Uterus (tissue), 3 donors: ENCODE measurements at regions not wholly inside any gene's neighbourhood (a gene's known extent, or its start where the extent isn't known, plus 50 kb on each side); places are given as distances from the start of the nearest gene placed in this dataset.

Source experiments
- DNase-seq, 2 donors: peaks; one replicate each; pipeline ENCODE4 v3.0.0-alpha.2; 2019 to 2020
- H3K27ac ChIP-seq, 2 donors: fragments of 200-600 bp; sonication (generic); 1 replicate in 1 of 2; 2 replicates in 1 of 2; pipeline ENCODE4 v1.5.1; 2016 to 2018
- H3K27me3 ChIP-seq, 2 donors: fragments of 200-600 bp; sonication (generic); one replicate each; pipeline ENCODE4 v1.5.1; 2018 to 2019; ENCODE audit warnings: control low read depth in 1 of 2
- H3K36me3 ChIP-seq, 2 donors: fragments of 200-600 bp; sonication (generic); one replicate each; pipeline ENCODE4 v1.5.1; 2019; ENCODE audit warnings: control low read depth in 1 of 2
- H3K4me1 ChIP-seq, 2 donors: fragments of 200-600 bp; sonication (generic); one replicate each; pipeline ENCODE4 v1.5.1; 2018 to 2019; ENCODE audit warnings: control low read depth in 1 of 2
- H3K4me3 ChIP-seq, 2 donors: fragments of 200-600 bp; sonication (generic); 1 replicate in 1 of 2; 2 replicates in 1 of 2; pipeline ENCODE4 v1.5.1; 2018 to 2019; ENCODE audit warnings: mild to moderate bottlenecking in 1 of 2
- H3K9me3 ChIP-seq, 2 donors: fragments of 200-600 bp; sonication (generic); one replicate each; pipeline ENCODE4 v1.5.1; 2019; ENCODE audit warnings: control low read depth in 1 of 2
- CTCF ChIP-seq, 4 experiments: fragments of 200-600 bp in 2 of 4; fragments of 450-650 bp in 2 of 4; sonication (generic) in 2 of 4; IDR thresholded peaks; one replicate each; pipeline ENCODE4 v1.5.1; 2016 to 2019; ENCODE audit warnings: antibody characterized with exemption in 4 of 4, mild to moderate bottlenecking in 2 of 4, moderate library complexity in 1 of 4
- POLR2A ChIP-seq, 2 donors: fragments of 450-650 bp; IDR thresholded peaks; one replicate each; pipeline ENCODE4 v1.6.1; 2016; ENCODE audit warnings: antibody characterized with exemption in 2 of 2, mild to moderate bottlenecking in 1 of 2, moderate library complexity in 1 of 2
- intact Hi-C: fragments of 100-400 bp; cut with DNase I; formaldehyde crosslinking; loops from one replicate; pipeline ENCODE4 v1.15.1; 2023; ENCODE audit warnings: low total_unique reads
- donor health status: DM: yes; HTN: yes; CAD: no.

- DNase-seq = no peak
- intact Hi-C loops = no loop called here
- TF ChIP-seq CTCF (IDR thresholded peaks at IDR 0.05) (no peak), POLR2A (IDR thresholded peaks at IDR 0.05) (no peak)
Observed at GRCh38 chr2:226135861-226136548, 663.6 kb downstream of the IRS1 start.

GRCh38 chr2:226132323-226133215, 667.1 kb downstream of the IRS1 start:
- Histone ChIP-seq H3K27me3 (no peaks in the 10 kb centered on the region), H3K36me3 (no peaks in the 10 kb centered on the region), H3K9me3 (no peaks in the 10 kb centered on the region), H3K27ac (no peak overlapping the region), H3K4me1 (no peaks in the 10 kb centered on the region), H3K4me3 (no peak overlapping the region)
- DNase-seq = no peak
- intact Hi-C loops = no loop called here
- TF ChIP-seq POLR2A (IDR thresholded peaks at IDR 0.05) = no peak
- no peak for TF ChIP-seq CTCF (IDR thresholded peaks at IDR 0.05)

More at GRCh38 chr2:226135861-226136548, 663.6 kb downstream of the IRS1 start:
- no peaks in the 10 kb centered on the region for H3K9me3 ChIP-seq
- no peak overlapping the region for H3K4me3 ChIP-seq
- no peaks in the 10 kb centered on the region for H3K4me1 ChIP-seq
- no peak overlapping the region for H3K27ac ChIP-seq
- no peaks in the 10 kb centered on the region for H3K27me3 ChIP-seq
- no peaks in the 10 kb centered on the region for H3K36me3 ChIP-seq

- no peak overlapping the region for H3K4me3 ChIP-seq
- H3K9me3 ChIP-seq = no peaks in the 10 kb centered on the region
- no peaks in the 10 kb centered on the region for H3K36me3 ChIP-seq
- H3K27me3 ChIP-seq = no peaks in the 10 kb centered on the region
- TF ChIP-seq POLR2A (IDR thresholded peaks at IDR 0.05) (no peak), CTCF (IDR thresholded peaks at IDR 0.05) (no peak)
- intact Hi-C loops = no loop called here
- H3K4me1 ChIP-seq = no peaks in the 10 kb centered on the region
- DNase-seq = no peak
- no peak overlapping the region for H3K27ac ChIP-seq
Observed at GRCh38 chr2:226131299-226131784, 668.3 kb downstream of the IRS1 start.

GRCh38 chr2:226130192-226130591, 669.4 kb downstream of the IRS1 start:
- Histone ChIP-seq H3K27ac (no peak overlapping the region), H3K36me3 (no peaks in the 10 kb centered on the region), H3K27me3 (no peaks in the 10 kb centered on the region), H3K4me3 (no peak overlapping the region), H3K4me1 (peaks cover 0 to 4% of the 10 kb centered on the region in 2 donors), H3K9me3 (no peaks in the 10 kb centered on the region)
- TF ChIP-seq POLR2A (IDR thresholded peaks at IDR 0.05) = no peak
- TF ChIP-seq CTCF (IDR thresholded peaks at IDR 0.05) = no peak
- intact Hi-C loops = no loop called here
- no peak for DNase-seq

GRCh38 chr2:226127682-226128081, 671.9 kb downstream of the IRS1 start:
- no peaks in the 10 kb centered on the region for H3K27me3 ChIP-seq
- intact Hi-C loops = no loop called here
- no peak for TF ChIP-seq POLR2A (IDR thresholded peaks at IDR 0.05)
- TF ChIP-seq CTCF (IDR thresholded peaks at IDR 0.05) = no peak
- no peak overlapping the region for H3K4me3 ChIP-seq
- H3K36me3 ChIP-seq = no peaks in the 10 kb centered on the region
- no peaks in the 10 kb centered on the region for H3K9me3 ChIP-seq
- peaks cover 0 to 4% of the 10 kb centered on the region in 2 donors for H3K4me1 ChIP-seq
- no peak overlapping the region for H3K27ac ChIP-seq
- no peak for DNase-seq
